DMS114 treated with DMSO at 0.1 percent for 48 hours (cell line): ENCODE measurements at regions not wholly inside any gene's neighbourhood (a gene's known extent, or its start where the extent isn't known, plus 50 kb on each side); places are given as distances from the start of the nearest gene placed in this dataset.

Experiments
- DNase-seq: peaks from one replicate; lab custom pipeline; 2025; ENCODE audit not compliant: unreplicated experiment; lab: John Stamatoyannopoulos, UW

DNA sequence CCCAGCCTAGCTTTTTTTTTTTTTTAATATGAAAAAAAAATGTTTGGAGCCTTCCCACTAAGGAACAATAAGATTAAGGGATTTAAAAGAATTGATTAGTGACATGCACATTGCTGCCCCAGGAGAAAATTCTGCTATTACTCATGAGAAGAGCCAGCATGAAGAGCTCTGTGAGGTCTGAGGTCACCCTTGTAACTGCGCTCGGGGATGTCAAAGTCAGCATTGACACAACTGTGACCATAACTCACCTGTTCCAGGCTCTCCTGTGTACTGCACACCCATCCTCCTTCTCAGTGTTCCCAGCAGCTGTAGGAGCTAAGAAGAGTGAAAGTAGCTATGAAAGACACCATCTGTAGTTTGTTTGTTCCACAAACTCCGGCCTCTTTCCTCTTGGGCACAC, 109.8 kb upstream of the FGF3 start:
- DNase-seq: no peak

DNA sequence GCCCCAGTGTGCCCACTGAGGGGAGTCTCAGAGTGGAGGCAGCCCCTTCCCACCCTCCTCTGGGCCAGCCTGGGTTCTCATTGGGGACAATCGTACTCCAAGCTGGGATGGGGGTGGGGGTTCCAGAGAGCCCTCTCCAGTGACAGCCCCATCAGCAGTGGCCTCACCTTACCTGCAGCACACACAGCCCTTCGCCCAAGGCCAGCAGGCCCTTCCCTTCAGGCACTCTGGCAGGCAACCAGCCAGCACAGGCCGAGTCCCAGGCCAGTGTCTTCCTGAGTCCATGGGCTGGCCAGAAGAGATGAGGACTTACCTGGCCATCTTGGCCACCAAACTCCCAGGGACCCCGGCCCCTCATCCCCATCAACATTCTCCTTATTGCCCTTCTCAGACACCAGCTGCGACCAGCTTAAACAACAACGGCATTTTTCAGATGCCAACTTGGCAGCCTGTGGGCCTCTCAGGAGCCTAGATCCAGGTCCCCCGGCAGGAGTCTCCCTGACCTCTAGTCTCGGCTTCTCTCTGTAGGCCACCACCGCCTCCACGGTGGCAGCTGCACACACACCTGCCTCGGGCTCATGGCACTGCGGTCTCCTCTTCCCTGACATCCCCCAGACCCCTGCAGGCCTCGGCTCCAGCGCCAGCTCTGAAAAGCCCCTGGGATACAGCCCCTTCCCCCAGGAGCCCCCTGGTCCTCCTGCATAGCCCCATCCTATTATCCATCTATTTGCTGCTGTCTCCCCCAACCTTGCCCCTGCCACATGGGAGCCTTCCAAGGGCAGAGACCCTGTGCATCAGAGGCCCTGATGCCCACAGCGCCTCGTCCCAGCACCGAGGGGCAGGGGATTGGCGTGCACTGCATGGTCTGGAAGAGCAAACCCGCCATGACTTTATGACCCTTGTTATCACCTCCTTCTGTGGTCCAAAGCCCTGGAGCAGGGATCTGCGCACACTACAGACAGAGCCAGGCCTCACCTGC, 111.2 kb upstream of the FGF3 start:
- DNase-seq: no peak

DNA sequence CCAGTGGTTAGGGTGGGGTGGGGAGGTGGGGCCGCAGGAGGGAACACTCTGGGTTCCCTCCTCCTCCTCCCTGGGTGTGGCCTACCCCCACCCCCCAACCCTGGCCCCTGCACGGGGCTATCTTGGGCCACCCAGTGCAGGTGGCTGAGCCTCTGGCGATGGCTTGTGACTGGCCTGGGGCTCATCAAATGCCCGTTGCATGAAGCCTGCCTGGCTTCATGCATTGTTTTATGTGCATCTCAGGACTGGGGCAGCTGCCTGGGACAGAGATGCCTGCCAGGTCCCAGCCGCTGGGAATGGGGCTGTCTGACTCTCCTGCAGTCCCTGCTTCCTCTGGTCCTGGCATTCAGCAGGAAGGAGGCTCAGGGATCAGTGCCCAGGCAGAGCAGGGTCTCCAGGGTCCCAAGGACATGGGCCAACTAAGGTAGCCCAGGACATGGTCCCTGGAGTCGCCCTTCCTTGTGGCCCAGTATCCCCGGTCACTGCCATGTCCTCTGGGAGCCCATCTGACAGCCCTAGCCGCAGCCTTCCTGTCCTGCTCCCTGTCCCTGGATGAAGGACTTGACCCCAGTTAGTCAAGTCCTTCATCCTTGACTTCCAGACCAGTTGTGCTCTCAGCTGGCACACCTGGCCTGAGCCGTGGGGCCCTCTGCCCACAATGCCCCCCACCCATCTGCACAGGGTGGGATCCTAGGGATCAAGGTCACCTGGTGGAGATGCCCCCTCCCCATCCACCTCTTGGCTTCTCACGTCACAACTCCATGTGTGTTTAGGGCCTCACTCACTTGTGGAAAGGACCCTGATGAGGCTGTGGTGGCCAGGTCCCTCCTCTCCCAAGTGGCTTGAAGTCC, 112.1 kb upstream of the FGF3 start:
- DNase-seq: no peak

DNA sequence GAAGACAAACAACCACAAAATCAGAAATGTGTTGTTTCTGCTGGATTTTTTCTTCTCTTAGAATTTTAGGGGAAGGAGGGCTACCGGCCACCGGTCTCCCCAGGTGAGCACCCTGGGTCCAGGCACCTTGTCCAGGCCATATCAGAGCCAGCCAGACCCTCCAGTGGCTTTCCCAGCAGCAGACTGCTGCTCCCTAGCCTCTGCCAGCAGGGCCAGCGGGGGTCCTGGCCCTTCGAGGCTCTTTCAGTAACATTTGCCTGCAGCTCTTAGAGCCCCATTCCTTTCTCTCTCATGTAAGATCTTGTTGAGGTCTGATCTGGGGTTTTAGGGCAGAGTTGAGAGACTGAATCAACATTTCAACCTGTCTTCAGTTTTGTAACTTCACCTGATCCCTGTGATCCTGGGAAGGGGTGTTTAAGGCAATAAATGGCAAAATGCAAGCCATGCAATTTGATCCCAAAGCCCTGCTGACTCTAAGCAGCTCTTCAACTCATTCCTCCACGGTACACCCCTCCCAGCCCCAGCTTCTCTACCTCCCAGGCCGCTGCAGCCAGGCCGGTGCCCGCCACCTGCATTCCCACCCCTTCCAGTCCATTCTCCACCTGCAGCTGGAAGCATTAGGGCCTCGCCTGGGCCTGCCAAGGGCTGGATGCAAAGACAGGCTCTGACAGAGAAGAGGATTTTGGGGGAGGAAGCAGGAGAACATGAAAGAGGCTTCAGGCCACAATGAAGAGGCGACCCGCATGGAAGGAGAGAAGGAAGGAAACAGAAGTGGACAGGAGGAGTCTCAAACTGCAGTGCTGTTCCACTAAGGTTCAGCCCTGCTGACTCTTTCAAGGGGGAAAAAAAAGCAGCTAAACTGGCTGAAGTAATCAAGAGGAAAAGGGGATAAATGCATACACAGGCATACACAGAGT, 113.0 kb upstream of the FGF3 start:
- no peak for DNase-seq

DNA sequence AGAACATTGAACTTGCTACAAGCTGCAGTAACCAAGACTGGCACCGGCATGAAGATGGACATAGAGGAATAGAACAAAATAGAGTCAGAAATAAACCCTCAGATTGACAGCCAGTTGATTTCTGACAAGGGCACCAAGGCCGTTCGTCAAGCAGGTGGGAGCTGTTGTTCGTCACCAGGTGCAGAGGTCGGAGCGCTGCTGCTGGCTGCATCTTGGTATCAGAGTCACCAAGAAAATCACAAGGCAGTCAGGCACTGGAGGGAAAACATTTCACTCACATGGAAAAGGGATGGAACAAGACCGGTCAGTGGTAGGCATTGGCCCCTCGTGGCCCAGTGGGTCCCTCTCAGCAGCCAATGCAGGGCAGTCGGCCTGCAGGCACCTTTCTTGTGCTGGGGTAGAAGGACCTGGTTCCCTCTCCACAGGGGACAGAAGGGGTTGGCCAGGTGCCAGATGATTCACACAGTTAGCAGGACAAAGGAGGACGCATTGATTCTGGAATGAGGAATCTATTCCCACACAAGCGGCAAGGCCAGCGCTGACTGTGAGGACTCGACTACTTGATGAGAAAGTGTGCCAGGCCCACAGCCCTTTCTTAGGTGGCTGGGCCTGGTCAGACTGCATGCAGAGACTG, 115.8 kb upstream of the FGF3 start:
- DNase-seq: no peak

DNA sequence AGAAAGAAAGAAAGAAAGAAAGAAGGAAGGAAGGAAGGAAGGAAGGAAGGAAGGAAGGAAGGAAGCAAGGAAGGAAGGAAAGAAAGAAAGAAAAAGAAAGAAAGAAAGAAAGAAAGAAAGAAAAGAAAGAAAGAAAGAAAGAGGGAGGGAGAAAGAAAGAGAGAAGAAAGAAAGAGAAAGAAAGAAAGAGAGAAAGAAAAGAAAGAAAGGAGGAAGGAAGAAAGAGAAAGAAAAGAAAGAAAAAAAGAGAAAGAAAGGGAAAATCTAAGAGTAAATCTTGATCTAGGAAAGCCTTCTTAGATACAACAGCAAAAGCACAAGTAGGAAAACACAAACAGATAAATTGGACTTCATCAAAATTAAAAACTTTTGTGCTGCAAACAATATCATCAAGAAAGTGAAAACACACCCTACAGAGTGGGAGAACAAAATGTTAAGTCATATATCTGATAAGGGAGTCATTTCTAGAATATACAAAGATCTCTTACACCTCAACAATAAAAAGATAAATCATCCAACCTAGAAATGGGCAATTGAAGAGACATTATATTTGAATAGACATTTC, 116.8 kb upstream of the FGF3 start:
- DNase-seq: no peak

DNA sequence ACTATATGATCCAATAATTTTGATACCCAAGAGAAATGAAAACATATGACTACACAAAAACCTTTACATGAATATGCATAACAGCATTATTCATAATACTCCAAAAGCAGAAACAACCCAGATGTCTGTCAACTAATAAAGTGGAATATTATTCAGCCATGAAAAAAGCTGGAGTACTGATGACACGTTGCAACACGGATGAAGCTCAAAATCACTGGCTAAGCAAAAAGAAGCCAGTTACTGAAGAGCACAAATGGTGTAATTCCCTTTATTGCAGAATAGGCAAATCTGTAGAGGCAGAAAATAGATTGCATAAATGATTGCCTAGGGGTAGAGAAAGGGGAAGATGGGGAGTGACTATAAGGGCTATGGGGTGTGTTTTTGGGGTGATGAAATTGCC, 117.6 kb upstream of the FGF3 start:
- no peak for DNase-seq

DNA sequence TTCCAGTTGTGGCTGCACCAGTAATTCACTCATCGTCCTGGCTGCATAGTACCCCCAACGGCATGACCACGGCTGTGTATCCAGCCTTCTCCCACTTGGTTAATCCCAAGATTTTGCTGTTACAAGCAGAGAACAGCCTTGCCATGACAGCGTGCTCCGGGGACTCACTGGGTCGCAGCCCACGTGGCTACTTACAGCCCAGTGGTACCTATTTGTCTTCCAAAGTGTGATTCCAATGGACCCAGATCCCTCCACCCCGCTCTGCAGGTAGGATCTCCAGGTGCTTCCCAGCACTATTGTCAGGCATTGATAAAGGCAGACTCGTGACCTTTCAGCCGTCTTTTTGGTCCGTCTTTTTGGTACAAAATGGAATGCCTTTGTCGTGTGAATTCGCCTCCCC, 119.0 kb upstream of the FGF3 start:
- DNase-seq: no peak

DNA sequence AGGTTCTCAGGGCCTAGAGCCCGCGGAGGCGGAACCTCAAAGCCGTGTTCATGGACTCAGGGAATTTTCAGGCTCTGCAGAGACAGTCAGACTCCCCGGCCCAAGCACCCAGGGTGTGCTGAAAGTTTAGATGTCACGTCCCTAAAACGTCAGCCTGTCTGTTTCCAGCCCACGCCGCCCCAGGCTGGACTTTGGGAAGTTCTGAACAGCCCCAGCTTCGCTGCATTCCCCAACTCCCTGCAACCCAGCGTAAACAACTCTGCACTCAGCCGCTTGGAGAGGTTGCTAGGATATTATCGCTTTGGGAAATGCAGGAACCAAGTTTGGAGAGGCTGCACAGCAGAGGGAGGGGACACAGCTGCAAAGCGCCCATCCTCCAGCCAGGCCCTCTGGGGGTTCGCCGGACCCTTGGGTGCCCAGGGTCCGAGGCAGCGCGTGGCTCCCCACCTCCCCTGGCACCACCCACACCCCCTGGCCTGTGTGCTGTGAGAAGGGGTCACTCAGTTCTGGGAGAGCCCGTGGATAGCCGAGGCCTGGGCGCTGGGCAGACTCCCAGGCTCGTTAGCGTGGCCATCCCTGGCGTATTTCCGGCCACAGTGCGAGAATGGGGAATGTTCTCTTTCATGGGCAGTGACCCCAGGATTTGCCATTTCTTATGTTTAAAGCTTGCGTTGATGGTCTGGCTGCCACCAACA, 120.5 kb upstream of the FGF3 start:
- DNase-seq: no peak

DNA sequence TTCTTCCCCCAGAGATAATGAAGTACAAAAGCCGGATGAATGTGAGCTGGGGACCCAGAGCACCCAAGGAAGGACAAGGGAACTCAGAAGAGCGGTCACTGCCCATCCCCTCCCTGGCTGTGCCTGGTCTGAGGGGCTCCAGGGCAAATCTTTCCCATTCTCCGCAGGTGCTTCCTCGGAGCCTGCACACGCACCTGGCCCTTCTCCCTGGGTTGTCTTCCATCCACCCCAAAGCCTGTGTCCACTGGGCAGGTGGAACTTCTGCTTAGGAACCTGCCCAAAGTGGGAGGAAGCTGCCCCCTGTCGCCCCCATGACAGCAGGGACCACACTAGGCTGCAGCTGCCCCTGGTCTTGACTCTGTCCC, 121.0 kb upstream of the FGF3 start:
- DNase-seq: no peak

DNA sequence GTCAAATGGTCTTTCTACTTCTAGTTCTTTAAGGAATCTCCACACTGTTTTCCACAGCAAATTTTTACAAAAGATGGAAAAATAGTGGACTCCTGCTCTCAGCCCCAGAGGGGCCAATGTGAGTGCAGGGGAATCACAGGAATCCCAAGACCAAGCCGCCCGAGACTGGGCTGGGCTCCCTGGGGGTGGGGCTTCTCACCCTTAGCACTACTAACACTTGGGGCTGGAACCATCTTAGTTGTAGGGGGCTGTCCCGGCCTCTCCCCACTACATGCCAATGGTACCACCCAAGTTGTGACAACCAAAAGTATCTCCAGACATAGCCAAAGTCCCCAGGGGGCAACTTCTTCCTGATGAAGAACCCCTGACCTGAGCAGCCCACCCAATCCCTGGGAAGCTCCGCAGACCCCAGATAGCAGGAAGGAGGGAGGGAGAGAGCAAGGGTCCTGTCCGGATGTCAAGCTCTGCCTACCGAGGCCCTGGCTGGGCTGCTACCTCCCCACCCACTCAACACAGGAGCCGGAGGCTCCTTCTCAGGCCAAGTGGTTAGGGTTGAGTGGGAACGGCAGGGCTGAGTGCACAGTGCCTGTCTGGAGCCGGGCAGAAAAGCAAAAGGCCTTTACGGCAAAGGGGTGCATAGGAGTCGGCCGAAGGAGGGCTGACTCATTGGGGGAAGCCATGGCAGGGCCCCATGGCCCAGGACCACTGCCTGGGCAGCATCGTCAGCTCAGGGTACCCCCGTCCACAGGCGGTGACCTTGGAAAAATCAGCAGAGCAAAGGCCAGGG, 122.5 kb upstream of the FGF3 start:
- DNase-seq: no peak

DNA sequence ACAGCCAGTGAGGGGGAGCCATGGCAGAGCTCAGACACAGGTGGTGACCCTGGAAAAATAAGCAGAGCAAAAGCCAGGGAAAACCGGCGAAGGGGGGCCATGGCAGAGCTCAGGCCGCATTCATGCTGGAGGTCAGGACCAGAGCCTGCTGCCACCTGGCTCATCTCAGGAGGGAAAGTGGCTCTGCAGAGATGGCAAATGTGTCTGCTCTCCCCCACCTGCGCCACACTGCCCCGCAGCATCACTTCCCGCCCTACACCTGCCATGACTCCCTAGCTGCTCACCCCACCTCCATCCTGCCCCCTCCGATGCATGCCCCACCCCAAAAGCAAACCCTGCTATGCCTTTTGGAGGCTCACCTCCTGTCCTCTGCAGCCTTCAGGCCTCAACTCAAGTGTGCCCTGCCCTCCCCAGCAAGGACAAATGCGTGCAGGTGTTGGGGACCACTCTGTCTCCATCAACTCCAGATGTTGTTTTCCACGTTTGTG, 123.2 kb upstream of the FGF3 start:
- no peak for DNase-seq

DNA sequence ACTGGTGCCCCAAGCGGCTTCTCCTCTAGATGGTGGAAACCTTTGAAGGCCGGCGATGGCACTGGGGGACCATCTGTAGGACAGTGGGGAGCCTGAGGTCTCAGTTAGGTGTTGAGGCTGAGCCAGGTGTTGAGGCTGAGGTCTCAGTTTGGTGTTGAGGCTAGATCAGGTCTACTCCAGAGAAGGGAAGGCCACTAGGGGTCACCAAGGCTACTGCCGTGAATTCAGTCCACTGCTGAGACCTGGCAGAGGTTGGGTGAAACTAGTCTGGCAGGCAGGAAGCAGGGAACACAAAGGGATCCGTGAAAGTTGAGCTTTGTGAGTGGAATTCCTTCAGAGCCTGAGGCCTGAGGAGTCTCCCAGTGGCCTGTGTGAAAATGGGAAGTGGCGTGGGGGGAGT, 123.8 kb upstream of the FGF3 start:
- DNase-seq: no peak

DNA sequence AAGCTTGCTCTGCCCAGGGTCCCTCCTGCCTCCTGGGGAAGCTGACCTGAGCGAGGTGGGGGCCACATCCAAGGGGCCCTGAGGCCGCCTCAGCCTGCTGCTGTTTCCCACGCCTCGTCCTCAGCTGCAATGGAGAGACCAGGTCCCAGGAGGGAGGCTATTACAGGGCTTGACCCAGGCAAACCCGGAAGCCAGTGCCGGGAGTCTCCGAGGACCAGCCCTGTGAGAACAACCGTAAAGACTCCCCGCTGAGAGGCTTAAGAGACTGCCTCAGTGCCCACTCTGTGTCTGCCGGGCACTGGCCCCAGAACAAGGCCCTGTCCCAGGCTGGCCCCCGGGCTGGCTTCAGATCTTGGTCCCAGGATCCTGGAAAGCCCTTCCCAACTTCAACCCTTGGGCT, 124.3 kb upstream of the FGF3 start:
- no peak for DNase-seq

DNA sequence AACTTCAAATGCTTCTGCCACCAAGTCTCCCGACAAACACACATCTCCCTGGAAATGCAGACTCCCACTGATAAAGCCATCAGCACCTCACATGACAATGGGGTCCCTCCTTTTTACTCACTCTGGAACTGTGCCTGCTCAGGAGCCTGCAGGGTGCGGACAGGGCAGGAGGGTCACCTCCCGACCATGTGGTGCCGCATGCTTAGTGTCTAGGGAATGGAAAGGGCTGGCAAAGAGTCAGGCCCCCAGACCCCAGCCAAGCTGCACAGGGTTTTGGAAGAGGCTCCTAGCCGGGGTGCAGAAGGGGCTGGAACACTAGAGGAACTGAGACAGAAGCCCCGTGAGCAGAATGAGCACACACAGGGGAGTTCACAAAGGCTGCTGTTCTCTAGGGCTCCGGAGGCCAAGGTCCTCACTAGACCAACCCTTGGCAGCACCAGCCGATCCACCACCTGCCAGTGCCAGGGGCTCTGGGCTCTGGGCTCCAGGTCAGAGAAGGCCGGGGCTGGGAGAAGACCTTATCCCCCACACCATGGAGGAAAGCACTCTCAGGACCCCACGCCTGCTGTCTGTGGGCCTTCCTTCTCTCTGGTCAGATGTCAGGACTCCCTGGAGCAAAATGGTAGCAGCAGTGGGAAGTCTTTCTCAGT, 125.1 kb upstream of the FGF3 start:
- no peak for DNase-seq

DNA sequence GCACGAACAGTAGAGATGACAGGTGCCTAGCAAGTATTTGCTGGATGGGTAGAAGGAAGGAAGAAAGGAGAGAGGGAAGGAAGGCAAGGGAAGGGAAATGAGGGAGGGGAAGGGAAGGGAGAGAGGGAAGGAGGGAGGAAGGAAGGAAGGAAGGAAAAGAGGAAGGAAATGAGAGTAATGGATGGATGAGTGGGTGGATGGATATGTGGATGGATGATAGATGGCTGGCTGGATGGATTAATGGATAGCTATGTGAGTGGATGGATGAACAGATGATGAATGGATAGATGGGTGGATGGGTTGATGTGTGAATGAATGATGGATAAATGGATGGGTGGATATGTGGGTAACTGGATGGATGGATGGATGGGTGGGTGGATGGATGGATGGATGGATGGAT, 125.9 kb upstream of the FGF3 start:
- no peak for DNase-seq

DNA sequence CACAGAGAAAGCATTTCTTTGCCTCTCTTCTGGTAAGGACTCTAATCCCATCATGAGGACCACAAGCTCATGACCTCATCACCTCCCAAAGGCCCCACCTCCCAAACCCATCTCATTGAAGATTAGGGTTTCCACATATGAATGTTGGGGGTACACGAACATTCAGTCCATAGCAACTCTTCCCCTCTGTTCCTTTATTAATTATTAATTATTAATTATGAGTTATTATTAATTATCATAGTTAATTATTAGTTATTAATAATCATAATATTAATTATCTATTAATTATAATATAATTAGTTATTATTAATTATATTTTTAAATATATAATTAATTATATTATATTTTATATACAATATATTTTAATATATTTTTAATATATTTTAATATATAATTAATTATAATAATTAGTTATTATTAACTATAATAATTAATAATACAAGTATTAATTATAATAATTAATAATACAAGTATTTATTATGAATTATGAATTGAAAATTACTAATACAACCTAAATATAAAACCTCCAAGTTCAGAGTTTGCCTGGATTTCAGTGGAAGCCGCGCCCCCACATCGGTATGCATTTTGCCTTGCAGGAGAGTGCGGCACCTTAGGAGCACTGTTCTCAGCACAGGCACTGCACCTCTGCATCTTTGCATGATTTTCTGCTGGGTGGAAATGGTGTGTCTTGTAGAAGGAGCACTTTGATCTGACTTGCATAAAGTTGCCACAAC, 128.0 kb upstream of the FGF3 start:
- no peak for DNase-seq
